GM12878 (cell line): ENCODE measurements at regions not wholly inside any gene's neighbourhood (a gene's known extent, or its start where the extent isn't known, plus 50 kb on each side); places are given as distances from the start of the nearest gene placed in this dataset.

Experiments
- ATAC-seq: fragments of 200-7000 bp; cut with Tn5 transposase; 3 replicates; pipeline ENCODE4 v1.9.1; 2020; ENCODE audit warnings: mild to moderate bottlenecking, moderate library complexity
- BruUV-seq: library from RNA; stranded (reverse); fragments of 400-500 nt; replicated peaks from 2 replicates; lab custom pipeline; 2021; lab: Mats Ljungman, UMichigan
- CTCF ChIA-PET: fragments of 300-600 bp; sonication (Branson Sonifier 250); formaldehyde crosslinking; extraction: SDS; loops from one replicate; lab custom pipeline; 2021; ENCODE audit warnings: inconsistent platforms; lab: Yijun Ruan, JAX
- POLR2A ChIA-PET: fragments of 350-600 bp; formaldehyde crosslinking; extraction: SDS; loops from one replicate; lab custom pipeline; 2021; ENCODE audit warnings: inconsistent platforms; lab: Charles Lee
- RAD21 ChIA-PET: fragments of 300-600 bp; sonication (Branson Sonifier 250); formaldehyde crosslinking; loops from one replicate; lab custom pipeline; 2023; ENCODE audit warnings: antibody characterized with exemption; ENCODE audit not compliant: unreplicated experiment; lab: Charles Lee
- SMC1A ChIA-PET: fragments of 300-600 bp; sonication (Branson Sonifier 250); formaldehyde crosslinking; loops from one replicate; lab custom pipeline; 2023; ENCODE audit not compliant: unreplicated experiment, uncharacterized antibody; lab: Charles Lee
- DNase-seq: peaks from one replicate; pipeline ENCODE4 v3.0.0-alpha.2; 2011; ENCODE audit warnings: low read depth, low spot score
- FAIRE-seq: peaks from 3 replicates; lab custom pipeline; 2011; peaks lifted over from hg19 to GRCh38; lab: Jason Lieb, UNC
- H2AFZ ChIP-seq: 2 replicates; pipeline ENCODE4 v1.6.0; 2011; ENCODE audit warnings: low read depth, low read length, control low read depth; ENCODE audit not compliant: control insufficient read depth
- H3K27ac ChIP-seq: 2 replicates; pipeline ENCODE4 v1.5.1; 2011; ENCODE audit warnings: control low read depth; ENCODE audit not compliant: control insufficient read depth, insufficient read depth
- H3K27me3 ChIP-seq, 2 experiments: replicated peaks in 1 of 2; 2 replicates each; pipeline versions ENCODE4 v1.6.0 to v1.6.1; 2011; ENCODE audit warnings: low read length in 1 of 2; ENCODE audit not compliant: control insufficient read depth in 2 of 2, insufficient read depth in 2 of 2
- H3K36me3 ChIP-seq, 2 experiments: 2 replicates each; pipeline ENCODE4 v1.5.1; 2011; ENCODE audit warnings: low read length in 1 of 2; ENCODE audit not compliant: control insufficient read depth in 2 of 2, insufficient read depth in 2 of 2
- H3K4me1 ChIP-seq: 2 replicates; pipeline ENCODE4 v1.6.1; 2011; ENCODE audit warnings: mild to moderate bottlenecking, low read length, moderate library complexity, mixed read lengths; ENCODE audit not compliant: control insufficient read depth, insufficient read depth
- H3K4me2 ChIP-seq: 2 replicates; pipeline ENCODE4 v1.6.0; 2011; ENCODE audit warnings: control low read depth; ENCODE audit not compliant: control insufficient read depth, insufficient read depth
- H3K4me3 ChIP-seq: fragments of 200-600 bp; sonication (generic); 2 replicates; pipeline ENCODE4 v1.5.1; 2016
- H3K79me2 ChIP-seq: 2 replicates; pipeline ENCODE4 v1.6.0; 2011; ENCODE audit warnings: low read length; ENCODE audit not compliant: control insufficient read depth, insufficient read depth
- H3K9ac ChIP-seq: 2 replicates; pipeline ENCODE4 v1.8.0; 2011; ENCODE audit warnings: low read length, control low read depth, mixed read lengths; ENCODE audit not compliant: control insufficient read depth, insufficient read depth
- H3K9me3 ChIP-seq: replicated peaks from 3 replicates; pipeline ENCODE4 v1.5.1; 2011; ENCODE audit warnings: mild to moderate bottlenecking, low read length; ENCODE audit not compliant: control insufficient read depth, insufficient read depth
- H4K20me1 ChIP-seq: 2 replicates; pipeline ENCODE4 v1.6.0; 2011; ENCODE audit not compliant: control insufficient read depth, insufficient read depth
- ATF7 ChIP-seq: fragments of 450-650 bp; IDR thresholded peaks from 2 replicates; pipeline ENCODE4 v1.6.1; 2016; ENCODE audit warnings: low read depth, mild to moderate bottlenecking
- BHLHE40 ChIP-seq, 2 experiments: fragments of 450-650 bp in 1 of 2; IDR thresholded peaks; 2 replicates each; pipeline ENCODE4 v1.6.1; 2011 to 2017; ENCODE audit warnings: low read depth in 2 of 2, borderline replicate concordance in 1 of 2, improper control_type of control experiment in 1 of 2, low read length in 1 of 2, mild to moderate bottlenecking in 1 of 2
- BMI1 ChIP-seq: fragments of 450-650 bp; IDR thresholded peaks from 2 replicates; pipeline ENCODE4 v1.6.1; 2016; ENCODE audit warnings: mild to moderate bottlenecking, moderate library complexity, borderline replicate concordance
- HDAC2 ChIP-seq: fragments of 200-600 bp; sonication (generic); IDR thresholded peaks from 2 replicates; pipeline ENCODE4 v1.6.1; 2017
- JUND ChIP-seq: IDR thresholded peaks from 2 replicates; pipeline ENCODE4 v1.6.1; 2012; ENCODE audit warnings: low read depth, mild to moderate bottlenecking, low read length, improper control_type of control experiment, moderate library complexity
- NFIC ChIP-seq: IDR thresholded peaks from 2 replicates; pipeline ENCODE4 v1.6.1; 2012; ENCODE audit warnings: low read depth, mild to moderate bottlenecking, inconsistent platforms, low read length, moderate library complexity
- NFYB ChIP-seq: IDR thresholded peaks from 2 replicates; pipeline ENCODE4 v1.6.1; 2011; ENCODE audit warnings: low read depth, mild to moderate bottlenecking, low read length, improper control_type of control experiment, moderate library complexity; ENCODE audit not compliant: insufficient read depth
- RAD51 ChIP-seq: fragments of 450-650 bp; IDR thresholded peaks from 2 replicates; pipeline ENCODE4 v1.6.1; 2016; ENCODE audit warnings: moderate library complexity, mild to moderate bottlenecking, inconsistent platforms
- RB1 ChIP-seq: fragments of 450-650 bp; formaldehyde crosslinking; IDR thresholded peaks from 2 replicates; pipeline ENCODE4 v1.6.1; 2017; ENCODE audit warnings: mild to moderate bottlenecking, borderline replicate concordance
- SMAD1 ChIP-seq: fragments of 450-650 bp; IDR thresholded peaks from 2 replicates; pipeline ENCODE4 v1.6.1; 2018; ENCODE audit warnings: mild to moderate bottlenecking, low read depth; ENCODE audit not compliant: partially characterized antibody
- STAT3 ChIP-seq: IDR thresholded peaks from 2 replicates; pipeline ENCODE4 v1.6.1; 2011; ENCODE audit warnings: low read depth, low read length, improper control_type of control experiment
- SUZ12 ChIP-seq: fragments of 200-600 bp; sonication (generic); IDR thresholded peaks from one replicate; pipeline ENCODE4 v1.6.1; 2018; ENCODE audit warnings: antibody characterized with exemption, mild to moderate bottlenecking; ENCODE audit not compliant: unreplicated experiment
- ZNF384 ChIP-seq: IDR thresholded peaks from 2 replicates; pipeline ENCODE4 v1.6.1; 2012; ENCODE audit warnings: low read depth, mild to moderate bottlenecking, low read length, improper control_type of control experiment, borderline replicate concordance
- WGBS: methylation state at CpG from one replicate; pipeline ENCODE4 v1.1.6; 2016; ENCODE audit warnings: low lambda C conversion rate; ENCODE audit not compliant: insufficient replicate concordance, insufficient coverage; ENCODE audit errors: missing lambda C conversion rate; 5-methylcytosine and 5-hydroxymethylcytosine counted together
- in situ Hi-C: fragments of 300-500 bp; cut with MboI; formaldehyde crosslinking; loops from 9 replicates; pipeline ENCODE4 v1.14.3; 2018; ENCODE audit warnings: mixed read lengths
- intact Hi-C: fragments of 100-400 bp; cut with micrococcal nuclease; formaldehyde crosslinking; loops from one replicate; pipeline ENCODE4 v1.14.2; 2022; ENCODE audit not compliant: unreplicated experiment
- TF ChIP-seq, protein P1 (sequence below): fragments of 450-650 bp; formaldehyde crosslinking; IDR thresholded peaks from 2 replicates; pipeline ENCODE4 v1.4.0; 2022; ENCODE audit warnings: mild to moderate bottlenecking, moderate library complexity

DNA sequence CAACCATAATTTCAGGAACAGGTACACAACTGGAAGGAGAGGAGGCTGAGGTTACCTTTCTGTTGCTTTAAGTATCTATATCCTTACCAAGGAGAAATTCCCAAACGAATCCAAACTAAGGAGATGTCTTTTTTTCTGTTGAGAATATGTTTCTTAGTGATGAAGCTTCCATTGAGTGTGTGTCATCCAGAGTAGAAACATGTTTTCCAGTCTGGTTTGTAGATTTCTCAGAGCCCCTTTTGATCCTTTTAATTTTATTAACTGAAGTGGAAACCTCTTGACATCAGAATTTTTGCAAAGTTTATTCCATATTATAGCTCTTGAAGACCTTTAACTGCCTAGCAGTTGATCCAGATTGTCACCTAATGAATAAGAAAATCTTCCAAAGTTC lies 207.1 kb upstream of the FERD3L start:
- no peak overlapping the region for H3K9ac ChIP-seq
- no peak for TF ChIP-seq HDAC2
- TF ChIP-seq RAD51: no peak
- no peaks in the 10 kb centered on the region for H4K20me1 ChIP-seq
- H2AFZ ChIP-seq: no peak overlapping the region
- no peak for DNase-seq
- no peak overlapping the region for H3K27ac ChIP-seq
- H3K36me3 ChIP-seq: no peaks in the 10 kb centered on the region
- H3K79me2 ChIP-seq: no peaks in the 10 kb centered on the region
- H3K4me2 ChIP-seq: no peak overlapping the region
- SMC1A ChIA-PET: no interaction called here
- H3K27me3 ChIP-seq: no peaks in the 10 kb centered on the region
- ATAC-seq: no peak
- BruUV-seq: no TSS peak
- intact Hi-C loops: no loop called here
- in situ Hi-C loops: no loop called here
- WGBS: 0% methylated on average over 1 of the region's 1 CpG
- POLR2A ChIA-PET: no interaction called here
- H3K4me3 ChIP-seq: no peak overlapping the region
- CTCF ChIA-PET: interaction anchor here (1.9 kb wide), 1 partner anchor 26 kb away, joined by 5 read pairs; no protein-coding TSS in a partner anchor
- no peak for FAIRE-seq
- H3K9me3 ChIP-seq: no peaks in the 10 kb centered on the region; the same call in 2 of the 3 replicates
- no peaks in the 10 kb centered on the region for H3K4me1 ChIP-seq
- RAD21 ChIA-PET: no interaction called here

DNA sequence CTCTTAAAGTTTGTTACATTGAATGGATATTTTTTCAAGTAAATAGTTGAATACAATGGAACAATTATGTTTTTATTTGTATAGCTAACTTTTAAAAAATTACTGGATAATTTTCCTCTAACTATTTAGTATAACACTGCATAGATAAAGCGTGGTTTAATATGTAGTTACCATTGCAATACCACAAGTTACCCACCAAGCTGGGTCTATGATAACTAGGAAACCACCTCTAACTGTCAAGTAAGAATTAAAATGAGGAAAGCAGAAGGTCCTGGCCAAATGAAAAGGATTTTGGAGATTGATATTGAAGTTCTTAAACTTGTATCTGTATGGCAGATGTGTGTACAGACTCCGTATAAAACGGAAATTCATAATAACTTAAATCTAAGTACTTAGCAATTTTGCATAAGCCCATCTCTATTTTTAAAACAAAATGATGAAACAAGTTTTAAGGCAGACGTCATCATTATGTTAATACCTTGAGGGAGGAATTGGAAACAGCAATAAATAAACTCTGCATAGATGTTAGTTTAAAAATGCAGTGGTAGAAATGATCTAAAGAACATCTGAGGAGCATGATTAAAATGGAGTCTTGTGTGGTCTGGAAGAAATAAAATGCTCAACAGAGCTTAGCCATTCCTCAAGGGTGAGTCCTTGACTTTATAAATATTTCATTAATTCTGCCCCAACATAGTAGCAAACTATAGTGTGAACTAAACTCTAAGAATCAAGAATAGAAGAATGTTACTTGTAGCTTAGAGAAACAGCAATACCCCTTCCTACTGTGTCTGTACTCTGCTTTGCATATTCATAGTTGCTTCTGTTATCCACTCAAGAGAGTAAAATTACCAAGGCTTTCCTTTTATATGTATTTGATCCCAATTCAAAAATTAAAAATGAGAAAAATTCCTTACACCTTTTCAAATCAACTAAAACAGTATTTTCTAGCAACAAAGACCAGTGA lies 206.4 kb upstream of the FERD3L start:
- no peaks in the 10 kb centered on the region for H3K4me1 ChIP-seq
- FAIRE-seq (no peak), DNase-seq (no peak), ATAC-seq (no peak)
- CTCF ChIA-PET: interaction anchor here (1.9 kb wide), 1 partner anchor 27 kb away, joined by 5 read pairs; no protein-coding TSS in a partner anchor
- intact Hi-C loops (no loop called here), in situ Hi-C loops (no loop called here)
- RAD21 ChIA-PET: no interaction called here
- SMC1A ChIA-PET: no interaction called here
- POLR2A ChIA-PET: no interaction called here
- H4K20me1 ChIP-seq: no peaks in the 10 kb centered on the region
- no peaks in the 10 kb centered on the region for H3K27me3 ChIP-seq
- no peak overlapping the region for H2AFZ ChIP-seq
- H3K9me3 ChIP-seq: no peaks in the 10 kb centered on the region; the same call in 2 of the 3 replicates
- H3K4me3 ChIP-seq: no peak overlapping the region
- no peak overlapping the region for H3K27ac ChIP-seq
- no peak overlapping the region for H3K4me2 ChIP-seq
- WGBS: 25% methylated on average over 4 of the region's 4 CpGs
- H3K79me2 ChIP-seq: no peaks in the 10 kb centered on the region
- H3K36me3 ChIP-seq: no peaks in the 10 kb centered on the region
- no TSS peak for BruUV-seq
- H3K9ac ChIP-seq: no peak overlapping the region
- no peak for TF ChIP-seq BHLHE40 (IDR thresholded peaks at IDR 0.05; ENCODE audit: borderline replicate concordance in 1 of 2, low read depth in 2 of 2, low read length in 1 of 2)
- TF ChIP-seq ATF7: no peak
- no peak for TF ChIP-seq NFIC
- TF ChIP-seq, protein P1, sequence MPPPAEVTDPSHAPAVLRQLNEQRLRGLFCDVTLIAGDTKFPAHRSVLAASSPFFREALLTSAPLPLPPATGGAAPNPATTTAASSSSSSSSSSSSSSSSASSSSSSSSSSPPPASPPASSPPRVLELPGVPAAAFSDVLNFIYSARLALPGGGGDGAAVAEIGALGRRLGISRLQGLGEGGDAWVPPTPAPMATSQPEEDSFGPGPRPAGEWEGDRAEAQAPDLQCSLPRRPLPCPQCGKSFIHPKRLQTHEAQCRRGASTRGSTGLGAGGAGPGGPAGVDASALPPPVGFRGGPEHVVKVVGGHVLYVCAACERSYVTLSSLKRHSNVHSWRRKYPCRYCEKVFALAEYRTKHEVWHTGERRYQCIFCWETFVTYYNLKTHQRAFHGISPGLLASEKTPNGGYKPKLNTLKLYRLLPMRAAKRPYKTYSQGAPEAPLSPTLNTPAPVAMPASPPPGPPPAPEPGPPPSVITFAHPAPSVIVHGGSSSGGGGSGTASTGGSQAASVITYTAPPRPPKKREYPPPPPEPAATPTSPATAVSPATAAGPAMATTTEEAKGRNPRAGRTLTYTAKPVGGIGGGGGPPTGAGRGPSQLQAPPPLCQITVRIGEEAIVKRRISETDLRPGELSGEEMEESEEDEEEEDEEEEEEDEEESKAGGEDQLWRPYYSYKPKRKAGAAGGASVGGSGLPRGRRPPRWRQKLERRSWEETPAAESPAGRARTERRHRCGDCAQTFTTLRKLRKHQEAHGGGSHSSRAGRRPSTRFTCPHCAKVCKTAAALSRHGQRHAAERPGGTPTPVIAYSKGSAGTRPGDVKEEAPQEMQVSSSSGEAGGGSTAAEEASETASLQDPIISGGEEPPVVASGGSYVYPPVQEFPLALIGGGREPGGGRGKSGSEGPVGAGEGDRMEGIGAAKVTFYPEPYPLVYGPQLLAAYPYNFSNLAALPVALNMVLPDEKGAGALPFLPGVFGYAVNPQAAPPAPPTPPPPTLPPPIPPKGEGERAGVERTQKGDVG (CRISPR knock-in tag): no peak
- no peak for TF ChIP-seq SUZ12
- no peak for TF ChIP-seq ZNF384
- TF ChIP-seq STAT3: no peak
- no peak for TF ChIP-seq RB1
- TF ChIP-seq HDAC2: no peak
- TF ChIP-seq NFYB: no peak
- no peak for TF ChIP-seq JUND
- no peak for TF ChIP-seq BMI1
- no peak for TF ChIP-seq SMAD1
